Neural progenitor cell (in vitro differentiated cells): ENCODE measurements at regions not wholly inside any gene's neighbourhood (a gene's known extent, or its start where the extent isn't known, plus 50 kb on each side); places are given as distances from the start of the nearest gene placed in this dataset.
"Not testable (repeated sequence)": the region's sequence is repeated elsewhere in the genome, so short reads cannot be mapped to it uniquely, and the experiment has no call there.

Experiments used
- EZH2phosphoT487 ChIP-seq: fragments of 200-600 bp; sonication (generic); IDR thresholded peaks from 2 replicates; pipeline ENCODE4 v1.6.1; 2017; ENCODE audit warnings: antibody characterized with exemption
- TF ChIP-seq, protein P1 (sequence below): fragments of 200-600 bp; sonication (generic); IDR thresholded peaks from 2 replicates; pipeline ENCODE4 v1.5.1; 2017; ENCODE audit warnings: antibody characterized with exemption, mild to moderate bottlenecking

DNA sequence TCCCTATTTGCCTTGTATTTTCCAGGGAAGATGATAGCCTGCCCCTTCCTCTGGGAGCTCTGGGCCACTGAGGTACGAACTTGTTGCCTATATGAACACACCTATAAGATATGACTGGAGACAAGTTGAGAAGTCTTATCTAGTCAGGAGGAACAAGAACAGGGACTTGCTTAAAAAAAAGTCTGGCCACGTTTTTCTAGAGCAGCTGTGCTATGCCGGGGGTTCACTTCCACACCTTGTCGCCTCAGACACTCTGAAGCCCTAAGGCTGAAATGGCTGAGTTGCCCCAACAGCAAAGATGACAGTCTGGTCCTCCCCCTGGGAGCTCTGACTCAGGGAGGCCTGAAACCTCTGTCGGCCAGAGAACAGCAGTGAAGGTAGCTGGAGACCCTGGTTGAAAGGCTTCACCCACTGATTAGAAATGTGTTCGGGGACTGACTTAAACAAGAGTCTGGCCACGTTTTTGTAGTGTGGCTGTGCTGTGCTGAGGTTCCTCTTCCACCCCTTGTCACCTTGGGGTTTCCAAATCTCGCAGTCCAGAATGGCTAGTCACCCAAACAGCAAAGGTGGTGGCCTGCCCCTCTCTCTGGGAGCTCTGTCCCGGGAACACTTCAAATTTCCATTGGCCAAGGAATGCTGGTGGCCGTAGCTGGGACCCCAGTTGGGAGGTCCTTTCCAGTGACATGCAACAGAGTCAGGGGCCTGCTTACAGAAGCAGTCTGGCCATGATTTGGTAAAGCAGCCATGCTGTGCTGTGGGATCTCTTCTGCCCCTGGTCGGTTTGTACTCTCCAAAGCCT, 225.5 kb downstream of the CWH43 start:
- TF ChIP-seq, protein P1, sequence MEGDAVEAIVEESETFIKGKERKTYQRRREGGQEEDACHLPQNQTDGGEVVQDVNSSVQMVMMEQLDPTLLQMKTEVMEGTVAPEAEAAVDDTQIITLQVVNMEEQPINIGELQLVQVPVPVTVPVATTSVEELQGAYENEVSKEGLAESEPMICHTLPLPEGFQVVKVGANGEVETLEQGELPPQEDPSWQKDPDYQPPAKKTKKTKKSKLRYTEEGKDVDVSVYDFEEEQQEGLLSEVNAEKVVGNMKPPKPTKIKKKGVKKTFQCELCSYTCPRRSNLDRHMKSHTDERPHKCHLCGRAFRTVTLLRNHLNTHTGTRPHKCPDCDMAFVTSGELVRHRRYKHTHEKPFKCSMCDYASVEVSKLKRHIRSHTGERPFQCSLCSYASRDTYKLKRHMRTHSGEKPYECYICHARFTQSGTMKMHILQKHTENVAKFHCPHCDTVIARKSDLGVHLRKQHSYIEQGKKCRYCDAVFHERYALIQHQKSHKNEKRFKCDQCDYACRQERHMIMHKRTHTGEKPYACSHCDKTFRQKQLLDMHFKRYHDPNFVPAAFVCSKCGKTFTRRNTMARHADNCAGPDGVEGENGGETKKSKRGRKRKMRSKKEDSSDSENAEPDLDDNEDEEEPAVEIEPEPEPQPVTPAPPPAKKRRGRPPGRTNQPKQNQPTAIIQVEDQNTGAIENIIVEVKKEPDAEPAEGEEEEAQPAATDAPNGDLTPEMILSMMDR: not testable (repeated sequence)
- not testable (repeated sequence) for TF ChIP-seq EZH2phosphoT487
